Suppressor macrophage (primary cell): ENCODE measurements at regions not wholly inside any gene's neighbourhood (a gene's known extent, or its start where the extent isn't known, plus 50 kb on each side); places are given as distances from the start of the nearest gene placed in this dataset.
"Not testable (repeated sequence)": the region's sequence is repeated elsewhere in the genome, so short reads cannot be mapped to it uniquely, and the experiment has no call there.

Source experiments
- DNase-seq, 4 experiments: peaks; one replicate each; pipeline ENCODE4 v3.0.0-alpha.2; 2020 to 2022

GRCh38 chr1:200317236-200317635 is 92.6 kb downstream of the ZNF281 start:
- no peak for DNase-seq

DNA sequence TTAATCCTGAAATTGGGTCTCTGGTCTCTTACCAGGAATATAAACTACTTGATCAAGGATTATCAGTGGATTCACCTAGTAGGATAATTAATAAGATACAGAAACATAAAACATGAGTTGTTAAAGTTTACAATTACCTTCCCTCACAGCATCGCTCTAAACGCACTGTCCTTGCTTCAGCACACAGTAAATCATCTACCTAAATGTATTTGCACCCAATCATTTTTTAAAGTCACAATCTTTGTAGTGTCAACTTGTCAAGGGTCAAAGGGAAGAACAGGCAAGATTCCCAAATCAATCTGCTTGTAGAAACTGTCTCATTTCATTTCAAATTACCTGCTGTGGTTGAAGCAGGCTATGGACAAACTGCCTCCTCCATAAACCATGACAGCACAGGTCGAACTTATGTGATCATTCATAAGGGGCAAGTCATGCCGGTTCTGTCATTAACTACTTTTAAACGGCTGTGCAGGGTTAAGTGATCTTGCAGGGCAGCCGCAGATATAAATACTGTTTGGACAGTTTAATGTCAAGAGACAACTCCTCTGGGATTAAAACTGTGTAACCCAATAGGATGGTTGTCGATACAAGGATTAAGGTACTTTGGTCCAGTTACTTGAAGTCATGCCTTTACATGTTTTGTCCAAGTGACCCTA is 93.6 kb downstream of the ZNF281 start:
- no peak for DNase-seq

DNA sequence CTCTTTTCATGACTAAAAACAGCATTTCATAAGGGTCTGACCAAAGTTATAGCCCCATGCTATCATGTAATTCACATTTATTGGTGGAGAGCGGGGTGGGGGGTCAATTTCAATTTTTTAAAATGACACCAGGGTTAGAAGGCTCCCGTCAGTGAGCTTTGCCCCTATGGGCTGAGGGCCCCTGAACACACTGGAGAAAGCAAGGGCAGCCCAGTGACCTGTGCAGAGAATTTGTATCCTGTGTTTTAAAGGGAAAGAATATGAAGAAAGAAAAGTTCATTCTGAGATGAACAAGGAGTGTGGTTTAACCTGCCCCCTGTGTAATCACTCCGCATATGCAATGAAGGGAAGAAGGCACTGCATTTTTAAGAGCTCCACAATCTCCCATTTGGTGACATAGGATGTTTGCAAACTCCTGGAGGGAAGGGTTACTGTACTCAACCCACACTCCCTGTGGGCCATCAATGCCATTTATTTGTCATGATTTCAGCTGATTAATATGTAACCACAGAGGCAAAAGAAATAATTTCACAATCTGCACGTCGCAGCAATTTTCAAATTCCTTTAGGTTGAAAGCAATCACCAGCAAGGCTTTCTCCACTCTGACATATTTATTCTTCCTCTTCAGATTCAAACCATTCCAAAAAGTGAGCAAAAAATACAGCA is 95.6 kb downstream of the ZNF281 start:
- DNase-seq: peak; percentile 53 to 81 (median 54)

GRCh38 chr1:200311256-200311655 is 98.6 kb downstream of the ZNF281 start:
- DNase-seq: peak; percentile 11 to 80 (median 54)

- DNase-seq: no peak
Measured at GRCh38 chr1:200310824-200311223, 99.0 kb downstream of the ZNF281 start.

DNA sequence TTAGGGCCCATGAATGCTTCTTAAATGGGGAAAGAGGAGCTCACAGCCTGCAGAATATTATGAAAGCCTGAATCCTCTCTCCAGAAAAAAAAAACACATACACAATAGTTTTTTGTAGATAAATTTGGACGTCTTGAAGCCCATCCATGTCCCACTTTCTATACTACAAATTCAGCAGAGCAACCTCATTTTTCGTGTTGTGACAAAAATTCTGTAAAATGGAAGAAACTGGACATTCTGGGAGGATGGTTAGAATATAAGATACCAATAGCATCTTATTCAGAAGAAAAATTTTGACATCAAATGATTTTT is 102.1 kb downstream of the ZNF281 start:
- no peak for DNase-seq

DNA sequence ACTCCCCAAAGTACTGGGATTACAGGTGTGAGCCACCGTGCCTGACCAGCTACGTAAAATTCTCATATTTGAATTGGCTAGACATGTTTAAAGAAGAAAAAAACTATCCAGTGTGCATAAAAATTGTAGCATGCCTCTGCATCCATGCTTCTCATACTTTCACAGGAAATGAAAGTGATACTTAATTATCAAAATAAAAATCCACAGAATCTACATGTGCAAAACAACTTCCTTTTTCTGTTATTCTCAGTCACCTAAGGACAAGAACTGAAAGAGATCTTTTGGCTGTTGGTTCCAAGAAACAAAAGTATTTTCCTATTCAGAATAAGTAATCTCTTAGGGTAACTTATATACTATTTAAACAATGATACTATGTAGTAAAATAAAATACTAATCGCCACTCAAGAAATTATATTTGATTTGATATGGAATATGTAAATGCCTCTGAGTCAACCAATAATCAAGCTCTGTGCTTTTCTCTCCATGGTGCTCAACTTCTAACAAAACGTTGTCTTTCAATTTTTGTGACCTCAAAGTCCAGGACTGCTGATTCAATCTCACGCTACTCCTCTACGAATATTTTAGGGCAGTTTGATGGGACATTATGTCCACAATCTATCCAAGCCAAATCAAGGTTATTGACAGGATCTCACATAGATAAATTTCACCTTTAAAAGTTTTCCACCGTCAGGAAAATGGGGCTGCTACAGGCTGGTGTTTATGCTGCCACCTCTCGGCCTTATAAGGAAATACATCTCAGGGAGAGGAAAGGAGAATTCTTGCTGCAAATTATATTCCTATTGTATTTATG is 102.7 kb downstream of the ZNF281 start:
- DNase-seq: peak; percentile 28 to 69 (median 52)

GRCh38 chr1:200305806-200306205 is 104.0 kb downstream of the ZNF281 start:
- DNase-seq: peak in 1 of 4 experiments; percentile 28

GRCh38 chr1:200304171-200304570 is 105.7 kb downstream of the ZNF281 start:
- no peak for DNase-seq

DNA sequence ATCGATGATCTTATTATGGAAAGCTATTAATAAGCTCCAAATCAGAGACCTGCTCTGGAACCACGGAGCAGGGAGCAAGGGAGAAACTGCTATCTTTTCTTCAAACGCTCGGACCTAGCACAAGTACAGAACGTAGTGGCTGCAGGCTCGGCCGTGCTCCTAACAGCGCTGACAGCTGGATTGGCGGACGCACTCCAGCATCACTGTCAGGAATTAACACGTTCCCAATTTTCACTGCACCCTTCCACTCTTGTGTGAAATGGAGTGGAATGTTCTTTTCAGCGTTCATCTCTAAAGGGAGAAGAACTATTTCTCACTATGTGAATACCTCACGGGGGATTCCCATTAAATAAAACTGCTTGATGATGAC is 106.9 kb downstream of the ZNF281 start:
- DNase-seq: no peak

- peak; percentile 14 to 53 (median 33) for DNase-seq
Measured at GRCh38 chr1:200302192-200302920, 107.5 kb downstream of the ZNF281 start.

GRCh38 chr1:200301152-200301551 is 108.7 kb downstream of the ZNF281 start:
- DNase-seq: no peak

DNA sequence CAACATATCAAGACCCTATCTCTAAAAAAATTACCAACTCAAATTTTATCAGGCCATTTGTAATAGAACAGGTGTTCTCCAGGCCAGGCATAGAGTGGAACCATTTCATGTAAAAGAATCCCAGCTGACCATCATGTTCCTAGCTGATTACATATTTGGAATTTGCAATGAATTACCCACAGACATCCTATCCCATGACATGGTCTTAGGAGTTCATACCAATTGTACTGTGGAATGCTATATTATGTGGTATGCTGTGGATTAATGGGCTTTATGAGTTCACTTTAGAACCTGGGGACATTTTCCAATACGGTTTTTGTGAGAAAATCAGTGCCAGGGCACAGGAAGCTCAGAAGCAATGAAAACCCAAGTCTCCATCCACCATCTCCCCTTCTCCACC is 110.3 kb downstream of the ZNF281 start:
- DNase-seq: no peak

DNA sequence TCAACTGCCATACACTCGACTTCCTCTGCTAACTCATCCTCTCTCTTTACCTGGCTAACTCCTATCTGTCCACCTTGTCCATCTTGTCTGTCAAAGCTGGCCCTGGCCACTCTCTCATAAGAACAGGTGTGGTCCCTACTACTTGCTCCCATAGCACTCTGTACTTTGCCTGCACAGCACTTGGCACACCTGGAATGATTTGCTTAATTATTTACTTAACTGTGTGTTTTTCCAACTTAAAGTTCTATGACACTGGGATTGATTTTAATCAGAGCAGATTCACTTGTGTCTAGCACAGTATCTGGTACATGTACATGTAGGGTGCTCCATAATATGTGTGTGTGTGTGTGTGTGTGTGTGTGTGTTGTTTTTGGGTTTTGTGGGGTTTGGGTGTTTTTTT is 111.6 kb downstream of the ZNF281 start:
- DNase-seq: no peak

DNA sequence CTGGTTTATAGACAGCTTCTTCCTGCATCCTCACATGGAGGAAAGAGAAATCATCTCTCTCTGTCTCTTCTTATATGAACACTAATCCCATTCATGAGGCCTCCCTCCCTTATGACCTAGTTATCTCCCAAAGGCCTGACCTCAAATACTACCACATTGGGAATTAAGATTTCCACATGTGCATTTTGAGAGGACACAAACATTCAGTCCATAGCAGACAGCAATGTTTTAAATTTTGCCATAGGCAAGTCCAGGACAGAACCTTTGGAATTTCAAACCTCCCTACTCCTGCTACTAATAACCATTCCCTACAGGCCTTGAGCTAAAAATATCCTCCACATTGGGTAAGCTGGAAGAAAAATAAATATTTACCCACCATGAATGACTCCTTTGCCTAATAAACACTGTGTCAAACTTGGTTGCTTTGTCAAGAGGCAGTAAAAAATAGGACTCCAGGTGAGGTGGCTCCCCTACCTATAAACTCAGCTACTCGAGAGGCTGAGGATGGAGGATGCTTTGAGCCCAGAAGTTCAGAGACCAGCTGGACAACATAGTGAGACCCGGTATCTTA is 113.7 kb downstream of the ZNF281 start:
- DNase-seq: no peak

- DNase-seq: no peak
Measured at GRCh38 chr1:200294241-200294640, 115.6 kb downstream of the ZNF281 start.

DNA sequence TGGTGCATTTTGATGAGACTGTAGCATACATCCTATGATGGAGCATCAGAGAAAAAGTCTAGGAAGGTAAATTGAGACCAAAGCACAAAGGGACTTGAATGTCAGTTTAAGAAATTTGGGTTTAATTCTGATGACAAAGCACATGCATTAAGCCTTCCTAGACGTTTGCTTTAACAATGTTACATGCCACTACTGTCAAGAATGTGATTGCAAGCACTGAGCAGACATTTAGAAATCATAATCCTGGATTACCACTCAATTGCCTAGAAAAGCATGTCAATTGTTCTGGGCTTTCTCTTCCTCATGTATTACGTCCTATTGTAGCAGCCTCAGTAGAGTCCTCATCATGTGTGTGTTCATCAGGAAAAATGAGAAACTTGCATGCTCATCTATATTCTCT is 117.1 kb downstream of the ZNF281 start:
- no peak for DNase-seq

GRCh38 chr1:200291106-200291505 is 118.7 kb downstream of the ZNF281 start:
- no peak for DNase-seq

DNA sequence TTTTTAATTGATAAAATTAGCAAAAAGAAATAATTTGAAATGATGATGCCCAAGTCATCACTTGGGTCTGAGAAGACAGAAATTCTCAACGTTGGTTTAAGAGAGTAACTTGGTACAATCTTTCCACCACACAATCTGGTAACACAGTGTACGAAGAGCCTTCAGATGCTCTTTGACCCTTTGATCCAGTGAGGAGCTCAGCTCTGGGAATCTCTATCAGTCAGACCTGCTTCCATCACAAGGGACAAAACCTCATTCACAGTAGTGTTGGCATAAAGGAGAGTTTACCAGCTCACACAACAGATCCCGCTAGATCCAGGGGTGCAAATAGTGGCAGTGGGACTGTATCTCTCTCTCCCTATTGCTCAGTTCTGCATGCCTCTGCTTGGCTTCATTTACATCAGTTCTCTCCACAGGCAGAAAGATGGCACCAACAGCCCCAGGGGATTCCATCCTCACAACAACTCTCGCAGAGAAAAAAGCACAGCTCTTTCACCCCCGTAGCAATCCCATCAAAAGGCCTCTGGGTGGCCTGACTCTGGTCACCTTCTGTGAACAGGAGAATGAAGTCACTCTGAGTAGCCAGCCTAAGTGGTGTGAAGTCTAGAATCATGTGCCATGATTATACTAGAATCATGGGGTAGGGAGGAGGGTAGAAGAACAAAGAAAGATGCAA is 119.7 kb downstream of the ZNF281 start:
- DNase-seq: peak in 3 of 4 experiments; percentile 16 to 43 (median 32)

GRCh38 chr1:200288226-200288625 is 121.6 kb downstream of the ZNF281 start:
- DNase-seq: no peak

DNA sequence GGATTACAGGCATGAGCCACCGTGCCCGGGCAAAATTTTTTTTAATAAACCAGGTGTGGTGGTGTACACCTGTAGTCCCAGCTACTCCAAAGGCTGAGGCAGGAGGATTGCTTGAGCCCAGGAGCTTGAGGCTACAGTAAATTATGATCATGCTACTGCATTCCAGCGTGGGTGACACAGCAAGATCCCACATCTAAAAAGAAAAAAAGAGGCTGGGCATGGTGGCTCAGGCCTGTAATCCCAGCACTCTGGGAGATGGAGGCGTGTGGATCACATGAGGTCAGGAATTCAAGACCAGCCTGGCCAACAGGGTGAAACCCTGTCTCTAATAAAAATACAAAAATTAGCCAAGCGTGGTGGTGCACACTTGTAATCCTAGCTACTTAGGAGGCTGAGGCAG is 125.6 kb downstream of the ZNF281 start:
- not testable (repeated sequence) for DNase-seq

GRCh38 chr1:200282497-200283122 is 127.2 kb downstream of the ZNF281 start:
- DNase-seq: no peak
